ENCODE measurements at regions not wholly inside any gene's neighbourhood (a gene's known extent, or its start where the extent isn't known, plus 50 kb on each side); places are given as distances from the start of the nearest gene placed in this dataset.

DNA sequence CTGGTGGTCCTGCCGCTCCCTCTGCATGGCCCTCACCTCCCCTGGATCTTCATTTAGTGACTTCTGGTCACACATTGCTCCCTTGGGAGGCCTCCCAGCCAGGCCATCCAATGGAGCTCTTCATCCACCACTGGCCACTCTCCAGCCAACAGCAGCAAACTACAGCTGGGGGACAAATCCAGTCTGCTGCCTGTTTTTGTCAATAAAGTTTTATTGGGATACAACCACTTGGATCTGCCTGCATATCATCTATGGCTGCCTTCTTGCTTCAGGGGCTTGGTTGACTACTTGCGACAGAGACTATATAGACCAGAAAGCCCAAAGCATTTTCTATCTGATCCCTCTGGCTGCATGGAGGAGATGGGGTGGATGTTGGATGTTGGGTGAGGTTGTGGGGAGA lies 156.6 kb upstream of the SULF2 start:
- POLR2A ChIA-PET = no interaction called here
- no peaks in the 10 kb centered on the region for H3K9me3 ChIP-seq (ENCODE audit: low read length)
- no peaks in the 10 kb centered on the region for H3K79me2 ChIP-seq (ENCODE audit: insufficient read depth, low read length)
- ATAC-seq = no peak
- peaks cover 6 to 20% of the 10 kb centered on the region in 2 experiments; a peak in 4 of 5 replicates for H3K27me3 ChIP-seq (ENCODE audit: control insufficient read depth in 1 of 2, insufficient read depth in 2 of 2, low read length in 2 of 2)
- H2AFZ ChIP-seq (ENCODE audit: low read length) = no peak overlapping the region
- no peak for DNase-seq (ENCODE audit: low spot score)
- WGBS (ENCODE audit: low lambda C conversion rate) = 98% methylated on average over 2 of the region's 2 CpGs
- H3K27ac ChIP-seq (ENCODE audit: extremely low read length, insufficient read depth, low read length) = no peak overlapping the region
- no peaks in the 10 kb centered on the region for H3K36me3 ChIP-seq (replicated peaks in 1 of 2; ENCODE audit: control insufficient read depth in 1 of 2, insufficient read depth in 2 of 2, low read length in 2 of 2)
- no peak overlapping the region for H3K4me2 ChIP-seq (ENCODE audit: low read depth, low read length)
- TF ChIP-seq ISX (CRISPR knock-in tag; conservative IDR thresholded peaks at IDR 0.05) (no peak), EEA1 (CRISPR knock-in tag; IDR thresholded peaks at IDR 0.05; ENCODE audit: borderline replicate concordance) (no peak)
- TF ChIP-seq, protein P1, sequence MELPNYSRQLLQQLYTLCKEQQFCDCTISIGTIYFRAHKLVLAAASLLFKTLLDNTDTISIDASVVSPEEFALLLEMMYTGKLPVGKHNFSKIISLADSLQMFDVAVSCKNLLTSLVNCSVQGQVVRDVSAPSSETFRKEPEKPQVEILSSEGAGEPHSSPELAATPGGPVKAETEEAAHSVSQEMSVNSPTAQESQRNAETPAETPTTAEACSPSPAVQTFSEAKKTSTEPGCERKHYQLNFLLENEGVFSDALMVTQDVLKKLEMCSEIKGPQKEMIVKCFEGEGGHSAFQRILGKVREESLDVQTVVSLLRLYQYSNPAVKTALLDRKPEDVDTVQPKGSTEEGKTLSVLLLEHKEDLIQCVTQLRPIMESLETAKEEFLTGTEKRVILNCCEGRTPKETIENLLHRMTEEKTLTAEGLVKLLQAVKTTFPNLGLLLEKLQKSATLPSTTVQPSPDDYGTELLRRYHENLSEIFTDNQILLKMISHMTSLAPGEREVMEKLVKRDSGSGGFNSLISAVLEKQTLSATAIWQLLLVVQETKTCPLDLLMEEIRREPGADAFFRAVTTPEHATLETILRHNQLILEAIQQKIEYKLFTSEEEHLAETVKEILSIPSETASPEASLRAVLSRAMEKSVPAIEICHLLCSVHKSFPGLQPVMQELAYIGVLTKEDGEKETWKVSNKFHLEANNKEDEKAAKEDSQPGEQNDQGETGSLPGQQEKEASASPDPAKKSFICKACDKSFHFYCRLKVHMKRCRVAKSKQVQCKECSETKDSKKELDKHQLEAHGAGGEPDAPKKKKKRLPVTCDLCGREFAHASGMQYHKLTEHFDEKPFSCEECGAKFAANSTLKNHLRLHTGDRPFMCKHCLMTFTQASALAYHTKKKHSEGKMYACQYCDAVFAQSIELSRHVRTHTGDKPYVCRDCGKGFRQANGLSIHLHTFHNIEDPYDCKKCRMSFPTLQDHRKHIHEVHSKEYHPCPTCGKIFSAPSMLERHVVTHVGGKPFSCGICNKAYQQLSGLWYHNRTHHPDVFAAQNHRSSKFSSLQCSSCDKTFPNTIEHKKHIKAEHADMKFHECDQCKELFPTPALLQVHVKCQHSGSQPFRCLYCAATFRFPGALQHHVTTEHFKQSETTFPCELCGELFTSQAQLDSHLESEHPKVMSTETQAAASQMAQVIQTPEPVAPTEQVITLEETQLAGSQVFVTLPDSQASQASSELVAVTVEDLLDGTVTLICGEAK (IDR thresholded peaks at IDR 0.05) = peak; percentile 33; the same call in 1 of the 2 replicates
- TF ChIP-seq, protein P1 (CRISPR knock-in tag; IDR thresholded peaks at IDR 0.05) = peak; percentile 96
- no peak overlapping the region for H3K9ac ChIP-seq (ENCODE audit: insufficient read depth, low read depth, low read length)
- no peak for FAIRE-seq
- CTCF ChIA-PET (ENCODE audit: low intra/inter-chr PET ratio, low total read pairs) = no interaction called here
- H3K4me3 ChIP-seq (replicated peaks in 1 of 3; ENCODE audit: insufficient read depth in 1 of 3, low read depth in 2 of 3, low read length in 3 of 3) = no peak overlapping the region
- in situ Hi-C loops (cut with HindIII; ENCODE audit: extremely low pct_ligation_motif_present, low pct_unique_long_range_greater_than_20kb) = no loop called here
- H4K20me1 ChIP-seq (ENCODE audit: insufficient read depth, low read length) = no peaks in the 10 kb centered on the region
- no peaks in the 10 kb centered on the region for H3K4me1 ChIP-seq (ENCODE audit: insufficient read depth, low read length)
- intact Hi-C loops (cut with micrococcal nuclease; ENCODE audit: unreplicated experiment) = no loop called here
- BruUV-seq (replicated peaks) = no TSS peak
